IMR-90 (cell line): ENCODE measurements at regions not wholly inside any gene's neighbourhood (a gene's known extent, or its start where the extent isn't known, plus 50 kb on each side); places are given as distances from the start of the nearest gene placed in this dataset.

Source experiments
- ATAC-seq: fragments of 200-7000 bp; cut with Tn5 transposase; 2 replicates; pipeline ENCODE4 v1.9.1; 2020; ENCODE audit warnings: low read depth, mild to moderate bottlenecking, moderate library complexity
- BruUV-seq: library from RNA; stranded (reverse); fragments of 400-500 nt; replicated peaks from 2 replicates; lab custom pipeline; 2021; lab: Mats Ljungman, UMichigan
- CTCF ChIA-PET: fragments of 300-600 bp; formaldehyde crosslinking; extraction: SDS; loops from one replicate; lab custom pipeline; 2021; ENCODE audit warnings: antibody characterized with exemption; lab: Yijun Ruan, JAX
- POLR2A ChIA-PET: fragments of 300-600 bp; sonication (Branson Sonifier 250); formaldehyde crosslinking; loops from one replicate; lab custom pipeline; 2022; ENCODE audit warnings: antibody characterized with exemption; ENCODE audit not compliant: unreplicated experiment; lab: Charles Lee
- DNase-seq: peaks from one replicate; pipeline ENCODE4 v3.0.0; 2013
- H2AFZ ChIP-seq: replicated peaks from 2 replicates; pipeline ENCODE3; 2013; ENCODE audit warnings: low read length, mild to moderate bottlenecking; ENCODE audit not compliant: poor library complexity
- H2AK5ac ChIP-seq: 2 replicates; pipeline ENCODE4 v1.6.1; 2013; ENCODE audit warnings: low read depth, low read length, inconsistent platforms
- H2AK9ac ChIP-seq: replicated peaks from 2 replicates; pipeline ENCODE3; 2013; ENCODE audit warnings: mild to moderate bottlenecking, low read depth, low read length, moderate library complexity; ENCODE audit not compliant: poor library complexity
- H2BK120ac ChIP-seq: 2 replicates; pipeline ENCODE4 v1.6.1; 2013; ENCODE audit warnings: low read depth, low read length, inconsistent platforms
- H2BK15ac ChIP-seq: 3 replicates; pipeline ENCODE4 v1.6.1; 2013; ENCODE audit warnings: low read depth, low read length, inconsistent platforms
- H2BK20ac ChIP-seq: 2 replicates; pipeline ENCODE4 v1.6.1; 2013; ENCODE audit warnings: low read depth, mild to moderate bottlenecking, inconsistent platforms, low read length, moderate library complexity
- H2BK5ac ChIP-seq: 2 replicates; pipeline ENCODE4 v1.6.1; 2013; ENCODE audit warnings: mild to moderate bottlenecking, low read depth, low read length, inconsistent platforms; ENCODE audit not compliant: poor library complexity, severe bottlenecking
- H3K14ac ChIP-seq: replicated peaks from 2 replicates; pipeline ENCODE4 v1.6.1; 2013; ENCODE audit warnings: low read depth, low read length, inconsistent platforms
- H3K18ac ChIP-seq: 2 replicates; pipeline ENCODE4 v1.6.1; 2013; ENCODE audit warnings: low read depth, low read length, control low read depth
- H3K23ac ChIP-seq: 2 replicates; pipeline ENCODE4 v1.6.1; 2013; ENCODE audit warnings: low read depth, low read length, inconsistent platforms
- H3K27ac ChIP-seq: 2 replicates; pipeline ENCODE4 v1.5.1; 2013; ENCODE audit warnings: mild to moderate bottlenecking, control low read depth, low read length; ENCODE audit not compliant: insufficient read depth
- H3K27me3 ChIP-seq: 2 replicates; pipeline ENCODE4 v1.6.1; 2013; ENCODE audit warnings: low read length; ENCODE audit not compliant: control insufficient read depth, insufficient read depth
- H3K36me3 ChIP-seq: 2 replicates; pipeline ENCODE4 v1.6.1; 2013; ENCODE audit warnings: low read length, mixed read lengths; ENCODE audit not compliant: control insufficient read depth, insufficient read depth
- H3K4ac ChIP-seq: 2 replicates; pipeline ENCODE4 v1.6.1; 2013; ENCODE audit warnings: low read depth, low read length, inconsistent platforms
- H3K4me1 ChIP-seq: 2 replicates; pipeline ENCODE4 v1.6.1; 2013; ENCODE audit warnings: low read length, mixed read lengths; ENCODE audit not compliant: control insufficient read depth, insufficient read depth
- H3K4me2 ChIP-seq: 2 replicates; pipeline ENCODE4 v1.6.1; 2013; ENCODE audit warnings: low read depth, mild to moderate bottlenecking, control low read depth, low read length, moderate library complexity
- H3K4me3 ChIP-seq: 2 replicates; pipeline ENCODE4 v1.5.1; 2013; ENCODE audit warnings: low read depth, mild to moderate bottlenecking, control low read depth, low read length, moderate library complexity; ENCODE audit not compliant: insufficient read depth
- H3K56ac ChIP-seq: 2 replicates; pipeline ENCODE4 v1.6.1; 2013; ENCODE audit warnings: low read length, inconsistent platforms; ENCODE audit not compliant: insufficient read depth; ENCODE audit errors: extremely low read depth
- H3K79me1 ChIP-seq, 2 experiments: 2 replicates each; pipeline ENCODE4 v1.6.1; 2013; ENCODE audit warnings: low read length in 2 of 2, inconsistent platforms in 1 of 2, low read depth in 1 of 2
- H3K9ac ChIP-seq: 2 replicates; pipeline ENCODE4 v1.6.1; 2013; ENCODE audit warnings: low read depth, low read length, control low read depth
- H3K9me1 ChIP-seq: 2 replicates; pipeline ENCODE4 v1.6.1; 2013; ENCODE audit warnings: low read length, inconsistent platforms; ENCODE audit not compliant: insufficient read depth
- H3K9me3 ChIP-seq: 2 replicates; pipeline ENCODE4 v1.6.1; 2013; ENCODE audit warnings: low read length; ENCODE audit not compliant: control insufficient read depth, insufficient read depth
- H4K20me1 ChIP-seq: 2 replicates; pipeline ENCODE4 v1.6.1; 2013; ENCODE audit warnings: low read length, inconsistent platforms; ENCODE audit not compliant: insufficient read depth
- H4K5ac ChIP-seq: 2 replicates; pipeline ENCODE4 v1.6.1; 2013; ENCODE audit warnings: mild to moderate bottlenecking, low read depth, low read length, control low read depth
- H4K8ac ChIP-seq, 2 experiments: 2 replicates each; pipeline ENCODE4 v1.6.1; 2013; ENCODE audit warnings: low read depth in 2 of 2, low read length in 2 of 2, control low read depth in 1 of 2, inconsistent platforms in 1 of 2
- H4K91ac ChIP-seq: 2 replicates; pipeline ENCODE4 v1.6.1; 2013; ENCODE audit warnings: low read depth, low read length, inconsistent platforms; ENCODE audit not compliant: insufficient read depth
- CEBPB ChIP-seq: IDR thresholded peaks from 2 replicates; pipeline ENCODE4 v1.6.1; 2012; ENCODE audit warnings: low read depth, low read length, improper control_type of control experiment
- CTCF ChIP-seq: conservative IDR thresholded peaks from 2 replicates; pipeline ENCODE4 v1.5.1; 2012; ENCODE audit warnings: mild to moderate bottlenecking, low read depth, low read length, improper control_type of control experiment
- MAFK ChIP-seq: IDR thresholded peaks from 2 replicates; pipeline ENCODE4 v1.6.1; 2012; ENCODE audit warnings: low read depth, low read length, improper control_type of control experiment
- MAZ ChIP-seq: IDR thresholded peaks from 2 replicates; pipeline ENCODE4 v1.6.1; 2012; ENCODE audit warnings: low read depth, mild to moderate bottlenecking, low read length, improper control_type of control experiment, moderate library complexity, borderline replicate concordance
- MXI1 ChIP-seq: IDR thresholded peaks from 2 replicates; pipeline ENCODE4 v1.6.1; 2012; ENCODE audit warnings: low read depth, mild to moderate bottlenecking, low read length, moderate library complexity, borderline replicate concordance
- NFE2L2 ChIP-seq: fragments of 150-350 bp; IDR thresholded peaks from 2 replicates; pipeline ENCODE4 v1.6.1; 2016; ENCODE audit warnings: low read depth, mild to moderate bottlenecking, low read length
- POLR2A ChIP-seq: IDR thresholded peaks from 2 replicates; pipeline ENCODE4 v1.6.1; 2012; ENCODE audit warnings: mild to moderate bottlenecking, low read depth, low read length
- RFX5 ChIP-seq: IDR thresholded peaks from 2 replicates; pipeline ENCODE4 v1.8.0; 2012; ENCODE audit warnings: low read depth, mild to moderate bottlenecking, low read length, moderate library complexity
- SMC3 ChIP-seq: fragments of 150-350 bp; IDR thresholded peaks from 2 replicates; pipeline ENCODE4 v1.6.1; 2016; ENCODE audit warnings: low read depth, mild to moderate bottlenecking, antibody characterized with exemption, low read length, moderate library complexity
- WGBS, 2 experiments: methylation state at CpG; one replicate each; pipeline versions ENCODE4 v1.1.5 to v1.1.7; 2013; ENCODE audit warnings: missing lambda C conversion rate in 2 of 2; ENCODE audit not compliant: insufficient read length in 1 of 2; ENCODE audit errors: extremely low coverage in 2 of 2; 5-methylcytosine and 5-hydroxymethylcytosine counted together
- dilution Hi-C: fragments of 300-500 bp; cut with HindIII; formaldehyde crosslinking; loops from one replicate; pipeline ENCODE4 v1.14.3; 2018; ENCODE audit warnings: low sequenced_read_pairs; ENCODE audit not compliant: unreplicated experiment
- in situ Hi-C: fragments of 300-500 bp; cut with MboI; formaldehyde crosslinking; loops from 3 replicates; pipeline ENCODE4 v1.14.3; 2019; ENCODE audit warnings: low sequenced_read_pairs, inconsistent platforms, mixed read lengths
- intact Hi-C: fragments of 100-400 bp; cut with micrococcal nuclease; formaldehyde crosslinking; loops from 2 replicates; pipeline ENCODE4 v1.10.0; 2022
- TF ChIP-seq, protein P1 (sequence below): fragments of 150-350 bp; IDR thresholded peaks from 2 replicates; pipeline ENCODE4 v1.6.1; 2017; ENCODE audit warnings: mild to moderate bottlenecking, antibody characterized with exemption, low read length, low read depth
- TF ChIP-seq, protein P2 (sequence below): fragments of 150-350 bp; IDR thresholded peaks from 2 replicates; pipeline ENCODE4 v1.6.1; 2016; ENCODE audit warnings: low read depth, mild to moderate bottlenecking, low read length, moderate library complexity, borderline replicate concordance

DNA sequence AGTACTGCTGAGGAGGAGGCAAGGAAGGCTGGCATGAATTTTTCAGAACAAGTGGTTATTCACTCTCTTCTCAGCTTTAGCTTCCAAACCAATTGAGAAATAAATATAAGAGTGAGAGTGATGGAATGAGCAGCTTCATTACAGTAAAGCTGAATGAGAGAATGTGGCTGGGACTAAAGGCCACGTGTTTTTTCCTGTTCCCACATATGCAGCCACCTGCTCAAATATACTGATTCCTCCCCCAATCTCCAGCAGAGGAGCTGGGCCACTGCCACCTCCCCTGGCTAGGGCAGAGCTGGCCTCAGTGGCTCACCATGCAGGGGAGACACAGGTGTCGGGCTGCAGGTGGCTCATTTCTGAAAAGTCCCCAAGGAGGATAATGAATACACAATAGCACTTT lies 1505.3 kb upstream of the WWC1 start:
- dilution Hi-C loops, result no loop called here
- Histone ChIP-seq H2BK5ac (no peak overlapping the region), H2BK15ac (no peak overlapping the region), H3K9me3 (peaks cover 16% of the 10 kb centered on the region), H2AK5ac (no peak overlapping the region), H3K14ac (no peak overlapping the region), H3K18ac (no peak overlapping the region), H3K27ac (no peak overlapping the region), H3K23ac (no peak overlapping the region), H3K4me1 (no peaks in the 10 kb centered on the region), H3K36me3 (no peaks in the 10 kb centered on the region), H3K9ac (no peak overlapping the region), H3K4me2 (no peak overlapping the region), H3K4ac (no peak overlapping the region), H4K20me1 (no peaks in the 10 kb centered on the region), H4K8ac (no peak overlapping the region), H2BK20ac (no peak overlapping the region), H3K9me1 (no peaks in the 10 kb centered on the region), H2BK120ac (no peak overlapping the region), H4K5ac (no peak overlapping the region), H3K27me3 (no peaks in the 10 kb centered on the region), H2AFZ (no peak overlapping the region), H4K91ac (no peak overlapping the region), H3K79me1 (no peaks in the 10 kb centered on the region), H3K56ac (no peak overlapping the region), H3K4me3 (no peak overlapping the region), H2AK9ac (no peak overlapping the region)
- intact Hi-C loops, result no loop called here
- TF ChIP-seq POLR2A (no peak), CEBPB (no peak), SMC3 (no peak), MXI1 (no peak), NFE2L2 (no peak), MAZ (no peak), CTCF (no peak), MAFK (no peak), RFX5 (no peak)
- TF ChIP-seq, protein P1, sequence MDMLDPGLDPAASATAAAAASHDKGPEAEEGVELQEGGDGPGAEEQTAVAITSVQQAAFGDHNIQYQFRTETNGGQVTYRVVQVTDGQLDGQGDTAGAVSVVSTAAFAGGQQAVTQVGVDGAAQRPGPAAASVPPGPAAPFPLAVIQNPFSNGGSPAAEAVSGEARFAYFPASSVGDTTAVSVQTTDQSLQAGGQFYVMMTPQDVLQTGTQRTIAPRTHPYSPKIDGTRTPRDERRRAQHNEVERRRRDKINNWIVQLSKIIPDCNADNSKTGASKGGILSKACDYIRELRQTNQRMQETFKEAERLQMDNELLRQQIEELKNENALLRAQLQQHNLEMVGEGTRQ, result no peak
- TF ChIP-seq, protein P2, sequence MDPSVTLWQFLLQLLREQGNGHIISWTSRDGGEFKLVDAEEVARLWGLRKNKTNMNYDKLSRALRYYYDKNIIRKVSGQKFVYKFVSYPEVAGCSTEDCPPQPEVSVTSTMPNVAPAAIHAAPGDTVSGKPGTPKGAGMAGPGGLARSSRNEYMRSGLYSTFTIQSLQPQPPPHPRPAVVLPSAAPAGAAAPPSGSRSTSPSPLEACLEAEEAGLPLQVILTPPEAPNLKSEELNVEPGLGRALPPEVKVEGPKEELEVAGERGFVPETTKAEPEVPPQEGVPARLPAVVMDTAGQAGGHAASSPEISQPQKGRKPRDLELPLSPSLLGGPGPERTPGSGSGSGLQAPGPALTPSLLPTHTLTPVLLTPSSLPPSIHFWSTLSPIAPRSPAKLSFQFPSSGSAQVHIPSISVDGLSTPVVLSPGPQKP, result no peak
- CTCF ChIA-PET, result no interaction called here
- DNase-seq (no peak), ATAC-seq (no peak)
- in situ Hi-C loops, result no loop called here
- no TSS peak for BruUV-seq
- POLR2A ChIA-PET, result no interaction called here
- no CpG with 5 or more reads among the region's 2 CpGs for whole genome bisulfite sequencing, 2 experiments
